Smooth muscle cell (in vitro differentiated cells): ENCODE measurements at regions not wholly inside any gene's neighbourhood (a gene's known extent, or its start where the extent isn't known, plus 50 kb on each side); places are given as distances from the start of the nearest gene placed in this dataset.

ENCODE experiments used
- DNase-seq: peaks from one replicate; lab custom pipeline; 2025; ENCODE audit not compliant: unreplicated experiment; lab: John Stamatoyannopoulos, UW
- H2AFZ ChIP-seq: fragments of 200-600 bp; sonication (generic); 2 replicates; pipeline ENCODE4 v1.6.0; 2016; ENCODE audit warnings: antibody characterized with exemption, low read depth, mild to moderate bottlenecking
- H3F3A ChIP-seq: fragments of 200-600 bp; sonication (generic); 2 replicates; pipeline ENCODE4 v1.6.0; 2017; ENCODE audit warnings: antibody characterized with exemption, low read depth
- H3K27ac ChIP-seq: fragments of 200-600 bp; sonication (generic); 2 replicates; pipeline ENCODE4 v1.5.1; 2016; ENCODE audit warnings: low read depth, mild to moderate bottlenecking
- H3K27me3 ChIP-seq: fragments of 200-600 bp; sonication (generic); 2 replicates; pipeline ENCODE4 v1.6.1; 2016; ENCODE audit warnings: low read depth, mild to moderate bottlenecking
- H3K36me3 ChIP-seq: fragments of 200-600 bp; sonication (generic); 2 replicates; pipeline ENCODE4 v1.5.1; 2016; ENCODE audit warnings: low read depth
- H3K4me1 ChIP-seq: fragments of 200-600 bp; sonication (generic); 2 replicates; pipeline ENCODE4 v1.5.1; 2016; ENCODE audit warnings: low read depth
- H3K4me2 ChIP-seq: fragments of 200-600 bp; sonication (generic); 2 replicates; pipeline ENCODE4 v1.6.0; 2016; ENCODE audit warnings: mild to moderate bottlenecking
- H3K4me3 ChIP-seq: fragments of 200-600 bp; sonication (generic); 2 replicates; pipeline ENCODE4 v1.5.1; 2016; ENCODE audit warnings: mild to moderate bottlenecking
- H3K79me2 ChIP-seq: fragments of 200-600 bp; sonication (generic); 2 replicates; pipeline ENCODE4 v1.6.0; 2016; ENCODE audit warnings: low read depth, mild to moderate bottlenecking
- H3K9ac ChIP-seq: fragments of 200-600 bp; sonication (generic); 2 replicates; pipeline ENCODE4 v1.6.0; 2016; ENCODE audit warnings: low read depth
- H3K9me3 ChIP-seq: fragments of 200-600 bp; sonication (generic); replicated peaks from 2 replicates; pipeline ENCODE4 v1.5.1; 2016; ENCODE audit warnings: low read depth
- H4K20me1 ChIP-seq: fragments of 200-600 bp; sonication (generic); 2 replicates; pipeline ENCODE4 v1.6.0; 2016; ENCODE audit warnings: low read depth
- WGBS: methylation state at CpG from one replicate; pipeline ENCODE4 v1.1.7; 2016; ENCODE audit warnings: low lambda C conversion rate; 5-methylcytosine and 5-hydroxymethylcytosine counted together
- TF ChIP-seq, protein P1 (sequence below): fragments of 200-600 bp; sonication (generic); IDR thresholded peaks from 2 replicates; pipeline ENCODE4 v1.5.1; 2017; ENCODE audit warnings: borderline replicate concordance, mild to moderate bottlenecking, antibody characterized with exemption; ENCODE audit not compliant: insufficient read depth, poor library complexity, severe bottlenecking

DNA sequence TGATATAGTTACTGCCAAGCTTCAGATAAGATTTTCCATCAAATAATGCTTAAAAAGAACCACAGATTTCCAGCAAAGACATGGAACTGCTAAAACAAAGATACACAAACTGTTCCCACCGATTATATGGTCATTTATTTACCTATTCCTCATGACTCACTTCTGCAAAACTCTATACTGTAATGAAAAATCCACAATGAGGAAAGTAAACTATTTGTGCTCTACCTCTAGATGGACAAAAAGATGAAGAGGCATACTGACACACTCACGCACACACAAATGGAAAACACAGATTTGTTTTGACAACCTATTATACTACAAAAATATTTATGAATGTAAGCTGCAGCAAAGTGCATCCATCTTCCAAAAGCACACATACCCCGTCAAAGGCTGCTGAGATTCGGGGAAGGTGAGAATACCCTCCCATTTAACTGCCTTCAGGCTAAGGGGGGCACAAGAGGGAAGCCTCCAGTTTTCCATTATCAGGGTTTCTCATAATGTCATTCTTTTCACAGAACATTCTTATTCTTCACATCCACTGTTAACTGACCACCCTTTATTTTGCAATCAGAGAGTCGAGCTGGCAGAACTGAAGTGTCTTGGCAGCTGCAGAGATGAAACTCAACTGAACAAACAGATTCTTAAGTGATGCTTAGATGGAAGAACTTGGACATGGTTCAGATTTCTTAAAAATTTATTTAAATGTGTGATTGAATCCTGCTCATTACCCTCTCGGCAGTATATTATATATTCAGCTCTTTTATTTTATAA lies 115.9 kb upstream of the TANK start:
- Histone ChIP-seq H3K4me3 (no peak overlapping the region), H3F3A (no peaks in the 10 kb centered on the region), H3K27me3 (no peaks in the 10 kb centered on the region), H3K4me2 (no peak overlapping the region), H3K27ac (no peak overlapping the region), H3K9ac (no peak overlapping the region), H3K4me1 (peaks cover 6% of the 10 kb centered on the region), H2AFZ (no peak overlapping the region), H3K36me3 (no peaks in the 10 kb centered on the region), H3K79me2 (no peaks in the 10 kb centered on the region), H4K20me1 (no peaks in the 10 kb centered on the region), H3K9me3 (no peaks in the 10 kb centered on the region)
- 81% methylated on average over 6 of the region's 6 CpGs for WGBS
- DNase-seq = no peak
- TF ChIP-seq, protein P1, sequence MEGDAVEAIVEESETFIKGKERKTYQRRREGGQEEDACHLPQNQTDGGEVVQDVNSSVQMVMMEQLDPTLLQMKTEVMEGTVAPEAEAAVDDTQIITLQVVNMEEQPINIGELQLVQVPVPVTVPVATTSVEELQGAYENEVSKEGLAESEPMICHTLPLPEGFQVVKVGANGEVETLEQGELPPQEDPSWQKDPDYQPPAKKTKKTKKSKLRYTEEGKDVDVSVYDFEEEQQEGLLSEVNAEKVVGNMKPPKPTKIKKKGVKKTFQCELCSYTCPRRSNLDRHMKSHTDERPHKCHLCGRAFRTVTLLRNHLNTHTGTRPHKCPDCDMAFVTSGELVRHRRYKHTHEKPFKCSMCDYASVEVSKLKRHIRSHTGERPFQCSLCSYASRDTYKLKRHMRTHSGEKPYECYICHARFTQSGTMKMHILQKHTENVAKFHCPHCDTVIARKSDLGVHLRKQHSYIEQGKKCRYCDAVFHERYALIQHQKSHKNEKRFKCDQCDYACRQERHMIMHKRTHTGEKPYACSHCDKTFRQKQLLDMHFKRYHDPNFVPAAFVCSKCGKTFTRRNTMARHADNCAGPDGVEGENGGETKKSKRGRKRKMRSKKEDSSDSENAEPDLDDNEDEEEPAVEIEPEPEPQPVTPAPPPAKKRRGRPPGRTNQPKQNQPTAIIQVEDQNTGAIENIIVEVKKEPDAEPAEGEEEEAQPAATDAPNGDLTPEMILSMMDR = no peak

DNA sequence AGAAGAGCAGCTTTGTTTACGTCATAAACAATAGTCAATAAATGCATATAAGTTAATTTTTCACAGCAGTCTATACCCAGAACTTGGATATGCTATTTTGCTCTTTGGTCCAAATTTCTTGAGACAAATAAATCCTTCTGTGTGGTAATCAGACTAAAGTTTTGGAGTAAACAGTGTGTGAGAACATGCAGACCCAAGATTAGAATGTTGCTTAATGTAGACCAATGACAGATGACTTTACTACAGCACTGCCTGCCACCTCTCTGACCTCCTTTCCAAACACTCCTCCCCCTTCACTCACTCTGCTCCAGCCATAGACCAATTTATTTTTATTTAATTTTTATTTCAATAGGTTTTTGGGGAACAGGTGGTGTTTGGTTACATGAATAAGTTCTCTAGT lies 115.3 kb upstream of the TANK start:
- no peak overlapping the region for H3K9ac ChIP-seq
- H3K27me3 ChIP-seq = no peaks in the 10 kb centered on the region
- no peak overlapping the region for H3K27ac ChIP-seq
- TF ChIP-seq, protein P1 = no peak
- no peaks in the 10 kb centered on the region for H3K9me3 ChIP-seq
- H3K36me3 ChIP-seq = no peaks in the 10 kb centered on the region
- DNase-seq = no peak
- H4K20me1 ChIP-seq = no peaks in the 10 kb centered on the region
- H3K4me2 ChIP-seq = peak overlapping the region; percentile 13
- H3F3A ChIP-seq = no peaks in the 10 kb centered on the region
- no peaks in the 10 kb centered on the region for H3K79me2 ChIP-seq
- no peak overlapping the region for H2AFZ ChIP-seq
- H3K4me1 ChIP-seq = peaks cover 6% of the 10 kb centered on the region
- H3K4me3 ChIP-seq = no peak overlapping the region
- 83% methylated on average over 1 of the region's 1 CpG for WGBS

DNA sequence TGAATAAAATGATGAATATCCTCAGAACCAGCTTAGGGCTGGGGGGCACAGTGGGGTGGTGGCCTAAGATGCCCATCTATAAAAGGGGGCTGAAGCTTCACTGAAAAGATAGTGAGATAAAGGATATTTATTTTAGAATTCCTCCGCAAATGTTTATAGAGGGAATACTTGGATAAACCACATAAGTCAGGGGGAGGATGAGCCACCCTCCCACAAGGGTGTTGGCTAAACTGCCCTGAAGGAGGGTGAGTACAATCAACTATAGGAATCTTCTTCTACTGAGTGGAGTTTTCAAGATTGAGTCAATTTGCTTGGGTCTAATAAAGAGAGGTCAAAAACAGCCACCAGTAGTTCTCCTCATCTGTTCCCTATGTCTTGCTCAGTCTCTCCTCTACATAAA lies 114.5 kb upstream of the TANK start:
- H3K9ac ChIP-seq = no peak overlapping the region
- H4K20me1 ChIP-seq = no peaks in the 10 kb centered on the region
- H3K36me3 ChIP-seq = no peaks in the 10 kb centered on the region
- no peak overlapping the region for H2AFZ ChIP-seq
- DNase-seq = no peak
- TF ChIP-seq, protein P1 = no peak
- H3F3A ChIP-seq = no peaks in the 10 kb centered on the region
- no peak overlapping the region for H3K4me3 ChIP-seq
- H3K9me3 ChIP-seq = no peaks in the 10 kb centered on the region
- WGBS = 55% methylated on average over 1 of the region's 1 CpG
- H3K27me3 ChIP-seq = no peaks in the 10 kb centered on the region
- H3K27ac ChIP-seq = no peak overlapping the region
- H3K4me1 ChIP-seq = peaks cover 6% of the 10 kb centered on the region
- H3K79me2 ChIP-seq = no peaks in the 10 kb centered on the region
- peak overlapping the region; percentile 57 for H3K4me2 ChIP-seq

DNA sequence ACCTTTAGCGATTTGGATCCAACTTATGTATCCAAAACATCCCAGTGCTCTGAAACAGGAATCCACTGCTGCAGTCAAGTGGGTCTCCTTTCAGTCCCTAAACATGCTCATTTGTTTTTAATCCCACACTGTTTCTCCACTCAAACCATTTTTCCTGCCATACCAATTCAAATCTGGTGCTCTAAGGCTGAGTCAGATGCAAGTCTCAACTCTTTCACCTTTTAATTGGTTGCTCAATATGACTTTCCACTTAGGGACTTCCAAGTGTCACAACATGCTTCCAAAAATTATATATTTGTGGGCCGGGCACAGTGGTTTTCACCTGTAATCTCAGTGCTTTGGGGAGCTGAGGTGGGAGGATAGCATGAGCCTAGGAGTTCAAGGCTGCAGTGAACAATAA lies 113.4 kb upstream of the TANK start:
- Histone ChIP-seq H4K20me1 (no peaks in the 10 kb centered on the region), H3K79me2 (no peaks in the 10 kb centered on the region), H3K9me3 (no peaks in the 10 kb centered on the region), H3K4me3 (no peak overlapping the region), H3K4me1 (no peaks in the 10 kb centered on the region), H2AFZ (no peak overlapping the region), H3K27ac (no peak overlapping the region), H3F3A (no peaks in the 10 kb centered on the region), H3K27me3 (no peaks in the 10 kb centered on the region), H3K9ac (no peak overlapping the region), H3K4me2 (no peak overlapping the region), H3K36me3 (no peaks in the 10 kb centered on the region)
- 96% methylated on average over 2 of the region's 2 CpGs for WGBS
- no peak for DNase-seq
- TF ChIP-seq, protein P1 = no peak
